HEK293 (cell line): ENCODE measurements at regions not wholly inside any gene's neighbourhood (a gene's known extent, or its start where the extent isn't known, plus 50 kb on each side); places are given as distances from the start of the nearest gene placed in this dataset.

Experiments
- CTCF ChIP-seq: fragments of 450-650 bp; formaldehyde crosslinking; IDR thresholded peaks from 2 replicates; pipeline ENCODE4 v1.5.1; 2016; ENCODE audit warnings: missing biosample characterization, missing genetic modification characterization
- IKZF3 ChIP-seq: fragments of 450-650 bp; IDR thresholded peaks from 2 replicates; pipeline ENCODE4 v1.5.0; 2018; ENCODE audit warnings: missing biosample characterization, mild to moderate bottlenecking, missing genetic modification characterization, moderate library complexity
- KLF1 ChIP-seq: fragments of 450-650 bp; formaldehyde crosslinking; IDR thresholded peaks from 2 replicates; pipeline ENCODE4 v1.5.1; 2016; ENCODE audit warnings: missing biosample characterization, missing genetic modification characterization
- MEIS1 ChIP-seq: sonication (generic); formaldehyde crosslinking; IDR thresholded peaks from 2 replicates; pipeline ENCODE4 v1.8.1; 2022; ENCODE audit warnings: missing genetic modification reagents, mild to moderate bottlenecking, borderline replicate concordance
- REST ChIP-seq: fragments of 450-650 bp; formaldehyde crosslinking; IDR thresholded peaks from 2 replicates; pipeline ENCODE4 v1.5.1; 2016; ENCODE audit warnings: missing biosample characterization, missing genetic modification characterization
- YY1 ChIP-seq: fragments of 450-650 bp; formaldehyde crosslinking; IDR thresholded peaks from 2 replicates; pipeline ENCODE4 v1.5.1; 2018; ENCODE audit warnings: missing biosample characterization, missing genetic modification characterization
- ZBTB17 ChIP-seq: fragments of 450-650 bp; formaldehyde crosslinking; IDR thresholded peaks from 2 replicates; pipeline ENCODE4 v1.5.1; 2016; ENCODE audit warnings: missing biosample characterization, missing genetic modification characterization
- ZNF121 ChIP-seq: fragments of 450-650 bp; formaldehyde crosslinking; IDR thresholded peaks from 2 replicates; pipeline ENCODE4 v1.5.1; 2016; ENCODE audit warnings: missing biosample characterization, missing genetic modification characterization
- ZNF292 ChIP-seq: fragments of 450-650 bp; formaldehyde crosslinking; IDR thresholded peaks from 2 replicates; pipeline ENCODE4 v1.5.1; 2016; ENCODE audit warnings: low read depth, missing biosample characterization, missing genetic modification characterization, borderline replicate concordance
- ZNF555 ChIP-seq: fragments of 450-650 bp; formaldehyde crosslinking; conservative IDR thresholded peaks from 2 replicates; pipeline ENCODE4 v1.5.1; 2017; ENCODE audit warnings: missing biosample characterization, mild to moderate bottlenecking, missing genetic modification characterization, inconsistent platforms
- TF ChIP-seq, protein P1 (sequence below): fragments of 450-650 bp; formaldehyde crosslinking; IDR thresholded peaks from 2 replicates; pipeline ENCODE4 v1.5.1; 2017; ENCODE audit warnings: missing biosample characterization, missing genetic modification characterization

GRCh38 chr1:38296047-38296446 lies 249.5 kb upstream of the POU3F1 start:
- TF ChIP-seq REST (tag by site-specific recombination) (no peak), CTCF (tag by site-specific recombination) (no peak), ZNF292 (tag by site-specific recombination) (no peak), KLF1 (tag by site-specific recombination) (no peak), IKZF3 (no peak), ZNF555 (tag by site-specific recombination) (no peak), ZNF121 (tag by site-specific recombination) (no peak), MEIS1 (no peak), ZBTB17 (tag by site-specific recombination) (no peak), YY1 (tag by site-specific recombination) (no peak)
- TF ChIP-seq, protein P1, sequence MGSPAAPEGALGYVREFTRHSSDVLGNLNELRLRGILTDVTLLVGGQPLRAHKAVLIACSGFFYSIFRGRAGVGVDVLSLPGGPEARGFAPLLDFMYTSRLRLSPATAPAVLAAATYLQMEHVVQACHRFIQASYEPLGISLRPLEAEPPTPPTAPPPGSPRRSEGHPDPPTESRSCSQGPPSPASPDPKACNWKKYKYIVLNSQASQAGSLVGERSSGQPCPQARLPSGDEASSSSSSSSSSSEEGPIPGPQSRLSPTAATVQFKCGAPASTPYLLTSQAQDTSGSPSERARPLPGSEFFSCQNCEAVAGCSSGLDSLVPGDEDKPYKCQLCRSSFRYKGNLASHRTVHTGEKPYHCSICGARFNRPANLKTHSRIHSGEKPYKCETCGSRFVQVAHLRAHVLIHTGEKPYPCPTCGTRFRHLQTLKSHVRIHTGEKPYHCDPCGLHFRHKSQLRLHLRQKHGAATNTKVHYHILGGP (tag by site-specific recombination) = no peak
